SK-N-SH (cell line): ENCODE measurements at regions not wholly inside any gene's neighbourhood (a gene's known extent, or its start where the extent isn't known, plus 50 kb on each side); places are given as distances from the start of the nearest gene placed in this dataset.

Experiments used
- CHD2 ChIP-seq: fragments of 150-350 bp; IDR thresholded peaks from 2 replicates; pipeline ENCODE4 v1.6.1; 2018; ENCODE audit warnings: low read length; ENCODE audit not compliant: partially characterized antibody
- CTCF ChIP-seq: fragments of 200-600 bp; sonication (generic); IDR thresholded peaks from 2 replicates; pipeline ENCODE4 v1.6.1; 2017; ENCODE audit warnings: antibody characterized with exemption, mild to moderate bottlenecking, moderate library complexity
- EZH2phosphoT487 ChIP-seq: fragments of 200-600 bp; sonication (generic); IDR thresholded peaks from 2 replicates; pipeline ENCODE4 v1.6.1; 2017; ENCODE audit warnings: low read depth, mixed run types, mild to moderate bottlenecking, antibody characterized with exemption, moderate library complexity, borderline replicate concordance
- RXRA ChIP-seq: IDR thresholded peaks from 2 replicates; pipeline ENCODE4 v1.4.0; 2012; ENCODE audit warnings: low read depth, mild to moderate bottlenecking, borderline replicate concordance
- SIN3A ChIP-seq: IDR thresholded peaks from 2 replicates; pipeline ENCODE4 v1.6.1; 2012; ENCODE audit warnings: low read depth, mild to moderate bottlenecking, low read length, moderate library complexity, borderline replicate concordance
- TCF12 ChIP-seq: IDR thresholded peaks from 2 replicates; pipeline ENCODE4 v1.4.0; 2012
- USF2 ChIP-seq: fragments of 150-350 bp; IDR thresholded peaks from 2 replicates; pipeline ENCODE4 v1.6.1; 2017; ENCODE audit warnings: antibody characterized with exemption, low read length, low read depth, borderline replicate concordance
- YY1 ChIP-seq: IDR thresholded peaks from 2 replicates; pipeline ENCODE4 v1.4.0; 2012; ENCODE audit warnings: low read depth, mild to moderate bottlenecking

- no peak for TF ChIP-seq USF2
- no peak for TF ChIP-seq CTCF
- TF ChIP-seq EZH2phosphoT487: no peak
- TF ChIP-seq CHD2: no peak
- TF ChIP-seq YY1: no peak
- no peak for TF ChIP-seq SIN3A
- no peak for TF ChIP-seq TCF12
- no peak for TF ChIP-seq RXRA
Observed at GRCh38 chr9:24044576-24044975, 218.5 kb upstream of the ELAVL2 start.
